ENCODE measurements at regions not wholly inside any gene's neighbourhood (a gene's known extent, or its start where the extent isn't known, plus 50 kb on each side); places are given as distances from the start of the nearest gene placed in this dataset.

GRCh38 chr5:167576126-167576525 is 715.3 kb upstream of the WWC1 start:
- H3K27ac ChIP-seq (ENCODE audit: low read depth), result no peak overlapping the region
- no peaks in the 10 kb centered on the region for H3K36me3 ChIP-seq (ENCODE audit: insufficient read depth)
- 85% methylated on average over 2 of the region's 2 CpGs for WGBS
- DNase-seq (ENCODE audit: extremely low spot score), result no peak
- no peak overlapping the region for H3K4me3 ChIP-seq (ENCODE audit: low read depth, low read length)
- no peaks in the 10 kb centered on the region for H3K4me1 ChIP-seq (ENCODE audit: insufficient read depth)

GRCh38 chr5:167576897-167577296 is 714.5 kb upstream of the WWC1 start:
- Histone ChIP-seq H3K4me3 (ENCODE audit: low read depth, low read length) (no peak overlapping the region), H3K27ac (ENCODE audit: low read depth) (no peak overlapping the region), H3K4me1 (ENCODE audit: insufficient read depth) (no peaks in the 10 kb centered on the region), H3K36me3 (ENCODE audit: insufficient read depth) (no peaks in the 10 kb centered on the region)
- DNase-seq (ENCODE audit: extremely low spot score), result no peak
- WGBS, result 56% methylated on average over 4 of the region's 4 CpGs

- no peak for DNase-seq (ENCODE audit: extremely low spot score)
- Histone ChIP-seq H3K4me1 (ENCODE audit: insufficient read depth) (no peaks in the 10 kb centered on the region), H3K36me3 (ENCODE audit: insufficient read depth) (no peaks in the 10 kb centered on the region), H3K4me3 (ENCODE audit: low read depth, low read length) (no peak overlapping the region), H3K27ac (ENCODE audit: low read depth) (no peak overlapping the region)
- 91% methylated on average over 8 of the region's 8 CpGs for WGBS
These were observed 713.8 kb upstream of the WWC1 start for GRCh38 chr5:167577616-167578015.

- H3K4me3 ChIP-seq (ENCODE audit: low read depth, low read length), result no peak overlapping the region
- WGBS, result 68% methylated on average over 6 of the region's 6 CpGs
- H3K4me1 ChIP-seq (ENCODE audit: insufficient read depth), result no peaks in the 10 kb centered on the region
- H3K27ac ChIP-seq (ENCODE audit: low read depth), result no peak overlapping the region
- DNase-seq (ENCODE audit: extremely low spot score), result no peak
- no peaks in the 10 kb centered on the region for H3K36me3 ChIP-seq (ENCODE audit: insufficient read depth)
These were observed 712.3 kb upstream of the WWC1 start for GRCh38 chr5:167578977-167579692.

GRCh38 chr5:167579693-167580055 is 711.8 kb upstream of the WWC1 start:
- Histone ChIP-seq H3K4me1 (ENCODE audit: insufficient read depth) (no peaks in the 10 kb centered on the region), H3K27ac (ENCODE audit: low read depth) (no peak overlapping the region), H3K4me3 (ENCODE audit: low read depth, low read length) (no peak overlapping the region), H3K36me3 (ENCODE audit: insufficient read depth) (no peaks in the 10 kb centered on the region)
- DNase-seq (ENCODE audit: extremely low spot score), result no peak
- 42% methylated on average over 5 of the region's 5 CpGs for WGBS

GRCh38 chr5:167580608-167581007 is 710.8 kb upstream of the WWC1 start:
- no peaks in the 10 kb centered on the region for H3K36me3 ChIP-seq (ENCODE audit: insufficient read depth)
- H3K4me3 ChIP-seq (ENCODE audit: low read depth, low read length), result no peak overlapping the region
- no peaks in the 10 kb centered on the region for H3K4me1 ChIP-seq (ENCODE audit: insufficient read depth)
- WGBS, result 94% methylated on average over 13 of the region's 13 CpGs
- H3K27ac ChIP-seq (ENCODE audit: low read depth), result no peak overlapping the region
- no peak for DNase-seq (ENCODE audit: extremely low spot score)

- 78% methylated on average over 2 of the region's 2 CpGs for WGBS
These were observed 709.2 kb upstream of the WWC1 start for GRCh38 chr5:167582283-167582682.

GRCh38 chr5:167582886-167583285 is 708.6 kb upstream of the WWC1 start:
- Histone ChIP-seq H3K27ac (ENCODE audit: low read depth) (no peak overlapping the region), H3K36me3 (ENCODE audit: insufficient read depth) (no peaks in the 10 kb centered on the region), H3K4me3 (ENCODE audit: low read depth, low read length) (no peak overlapping the region), H3K4me1 (ENCODE audit: insufficient read depth) (no peaks in the 10 kb centered on the region)
- 60% methylated on average over 6 of the region's 6 CpGs for whole genome bisulfite sequencing
- DNase-seq (ENCODE audit: extremely low spot score), result no peak

More at GRCh38 chr5:167582283-167582682, 709.2 kb upstream of the WWC1 start:
- Histone ChIP-seq H3K36me3 (ENCODE audit: insufficient read depth) (no peaks in the 10 kb centered on the region), H3K4me3 (ENCODE audit: low read depth, low read length) (no peak overlapping the region), H3K27ac (ENCODE audit: low read depth) (no peak overlapping the region), H3K4me1 (ENCODE audit: insufficient read depth) (no peaks in the 10 kb centered on the region)
- no peak for DNase-seq (ENCODE audit: extremely low spot score)

GRCh38 chr5:167585184-167585583 is 706.3 kb upstream of the WWC1 start:
- Histone ChIP-seq H3K4me3 (ENCODE audit: low read depth, low read length) (no peak overlapping the region), H3K4me1 (ENCODE audit: insufficient read depth) (no peaks in the 10 kb centered on the region), H3K27ac (ENCODE audit: low read depth) (no peak overlapping the region), H3K36me3 (ENCODE audit: insufficient read depth) (no peaks in the 10 kb centered on the region)
- no peak for DNase-seq (ENCODE audit: extremely low spot score)
- WGBS, result 92% methylated on average over 2 of the region's 2 CpGs

- no peak overlapping the region for H3K27ac ChIP-seq (ENCODE audit: low read depth)
- no peak overlapping the region for H3K4me3 ChIP-seq (ENCODE audit: low read depth, low read length)
- H3K36me3 ChIP-seq (ENCODE audit: insufficient read depth), result no peaks in the 10 kb centered on the region
- no peaks in the 10 kb centered on the region for H3K4me1 ChIP-seq (ENCODE audit: insufficient read depth)
- WGBS, result 67% methylated on average over 5 of the region's 5 CpGs
- DNase-seq (ENCODE audit: extremely low spot score), result no peak
These were observed 703.5 kb upstream of the WWC1 start for GRCh38 chr5:167587772-167588437.

GRCh38 chr5:167592114-167592513 is 699.3 kb upstream of the WWC1 start:
- Histone ChIP-seq H3K27ac (ENCODE audit: low read depth) (no peak overlapping the region), H3K4me1 (ENCODE audit: insufficient read depth) (no peaks in the 10 kb centered on the region), H3K36me3 (ENCODE audit: insufficient read depth) (no peaks in the 10 kb centered on the region), H3K4me3 (ENCODE audit: low read depth, low read length) (no peak overlapping the region)
- no peak for DNase-seq (ENCODE audit: extremely low spot score)
- WGBS, result 87% methylated on average over 4 of the region's 4 CpGs

- Histone ChIP-seq H3K27ac (ENCODE audit: low read depth) (no peak overlapping the region), H3K4me3 (ENCODE audit: low read depth, low read length) (no peak overlapping the region), H3K36me3 (ENCODE audit: insufficient read depth) (no peaks in the 10 kb centered on the region), H3K4me1 (ENCODE audit: insufficient read depth) (no peaks in the 10 kb centered on the region)
- DNase-seq (ENCODE audit: extremely low spot score), result no peak
- 67% methylated on average over 5 of the region's 5 CpGs for WGBS
These were observed 698.0 kb upstream of the WWC1 start for GRCh38 chr5:167593329-167594060.

- H3K36me3 ChIP-seq (ENCODE audit: insufficient read depth), result no peaks in the 10 kb centered on the region
- no peak overlapping the region for H3K4me3 ChIP-seq (ENCODE audit: low read depth, low read length)
- H3K27ac ChIP-seq (ENCODE audit: low read depth), result no peak overlapping the region
- no peaks in the 10 kb centered on the region for H3K4me1 ChIP-seq (ENCODE audit: insufficient read depth)
- no peak for DNase-seq (ENCODE audit: extremely low spot score)
These were observed 697.4 kb upstream of the WWC1 start for GRCh38 chr5:167594061-167594435.

- H3K4me1 ChIP-seq (ENCODE audit: insufficient read depth), result no peaks in the 10 kb centered on the region
- no peak overlapping the region for H3K4me3 ChIP-seq (ENCODE audit: low read depth, low read length)
- WGBS, result 47% methylated on average over 3 of the region's 3 CpGs
- no peak for DNase-seq (ENCODE audit: extremely low spot score)
- H3K36me3 ChIP-seq (ENCODE audit: insufficient read depth), result no peaks in the 10 kb centered on the region
- no peak overlapping the region for H3K27ac ChIP-seq (ENCODE audit: low read depth)
These were observed 696.7 kb upstream of the WWC1 start for GRCh38 chr5:167594750-167595149.
